ENCODE measurements at regions not wholly inside any gene's neighbourhood (a gene's known extent, or its start where the extent isn't known, plus 50 kb on each side); places are given as distances from the start of the nearest gene placed in this dataset.

DNA sequence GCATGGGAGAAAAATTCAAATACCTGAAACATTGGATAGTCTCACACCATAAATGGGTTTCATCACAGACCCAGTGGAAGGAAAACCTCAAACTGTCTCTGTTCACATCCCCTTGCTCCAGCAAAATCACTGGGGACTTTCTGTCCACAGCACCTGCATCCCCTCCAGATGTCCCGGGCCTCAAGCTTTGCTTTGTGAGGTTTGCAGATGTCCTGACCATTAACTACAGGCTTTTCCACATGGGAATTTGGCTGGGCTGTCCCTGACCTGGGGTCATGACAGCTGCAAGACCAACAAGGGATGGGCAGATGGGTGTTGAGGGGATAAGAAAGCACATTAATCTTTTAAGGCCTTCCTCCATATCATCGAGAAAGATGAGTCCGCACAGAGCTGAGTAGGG lies 427.9 kb downstream of the TXNL1 start:
- TF ChIP-seq EZH2phosphoT487 (IDR thresholded peaks at IDR 0.05; ENCODE audit: borderline replicate concordance, low read length), result no peak
- TF ChIP-seq, protein P1, sequence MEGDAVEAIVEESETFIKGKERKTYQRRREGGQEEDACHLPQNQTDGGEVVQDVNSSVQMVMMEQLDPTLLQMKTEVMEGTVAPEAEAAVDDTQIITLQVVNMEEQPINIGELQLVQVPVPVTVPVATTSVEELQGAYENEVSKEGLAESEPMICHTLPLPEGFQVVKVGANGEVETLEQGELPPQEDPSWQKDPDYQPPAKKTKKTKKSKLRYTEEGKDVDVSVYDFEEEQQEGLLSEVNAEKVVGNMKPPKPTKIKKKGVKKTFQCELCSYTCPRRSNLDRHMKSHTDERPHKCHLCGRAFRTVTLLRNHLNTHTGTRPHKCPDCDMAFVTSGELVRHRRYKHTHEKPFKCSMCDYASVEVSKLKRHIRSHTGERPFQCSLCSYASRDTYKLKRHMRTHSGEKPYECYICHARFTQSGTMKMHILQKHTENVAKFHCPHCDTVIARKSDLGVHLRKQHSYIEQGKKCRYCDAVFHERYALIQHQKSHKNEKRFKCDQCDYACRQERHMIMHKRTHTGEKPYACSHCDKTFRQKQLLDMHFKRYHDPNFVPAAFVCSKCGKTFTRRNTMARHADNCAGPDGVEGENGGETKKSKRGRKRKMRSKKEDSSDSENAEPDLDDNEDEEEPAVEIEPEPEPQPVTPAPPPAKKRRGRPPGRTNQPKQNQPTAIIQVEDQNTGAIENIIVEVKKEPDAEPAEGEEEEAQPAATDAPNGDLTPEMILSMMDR (IDR thresholded peaks at IDR 0.05; ENCODE audit: low read depth, low read length, poor library complexity, severe bottlenecking), result no peak
- no peak overlapping the region for H3K4me2 ChIP-seq (ENCODE audit: low read length)
- no peak overlapping the region for H3K4me3 ChIP-seq (ENCODE audit: low read length)

DNA sequence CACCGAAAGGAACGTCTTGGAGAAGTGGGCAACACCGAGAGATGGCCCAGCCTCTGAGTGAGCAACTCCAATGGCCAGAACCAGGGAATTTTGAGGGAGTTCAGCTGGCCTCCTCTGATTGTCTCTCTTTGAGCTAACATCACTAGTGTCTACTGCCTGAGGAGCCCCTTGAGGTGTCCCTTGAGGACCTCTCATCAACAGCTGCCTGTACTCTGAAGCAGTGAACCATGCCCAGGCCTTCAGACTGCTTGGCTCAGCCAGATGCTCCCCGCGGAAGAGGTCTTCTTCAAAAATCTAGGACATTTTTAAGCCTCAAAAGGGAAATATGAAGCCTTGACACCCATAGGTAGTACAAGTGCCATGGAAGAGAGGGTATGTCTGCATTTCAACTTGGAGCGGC lies 430.4 kb downstream of the TXNL1 start:
- Histone ChIP-seq H4K20me1 (ENCODE audit: control insufficient read depth, insufficient read depth, low read depth, low read length) (no peaks in the 10 kb centered on the region), H3K27me3 (ENCODE audit: control insufficient read depth, low read length) (no peaks in the 10 kb centered on the region), H3K27ac (ENCODE audit: low read depth, low read length) (no peak overlapping the region), H3K9me2 (replicated peaks; ENCODE audit: control insufficient read depth, low read length) (no peaks in the 10 kb centered on the region), H3K9me3 (ENCODE audit: control insufficient read depth, insufficient read depth, low read length) (no peaks in the 10 kb centered on the region), H3K4me2 (ENCODE audit: low read length) (no peak overlapping the region), H3F3A (ENCODE audit: control insufficient read depth, insufficient read depth) (no peaks in the 10 kb centered on the region), H3K79me2 (ENCODE audit: control insufficient read depth, low read length) (no peaks in the 10 kb centered on the region), H3K4me3 (ENCODE audit: low read length) (no peak overlapping the region), H3K4me1 (ENCODE audit: control insufficient read depth, low read length) (no peaks in the 10 kb centered on the region), H3K36me3 (ENCODE audit: control insufficient read depth, low read length) (no peaks in the 10 kb centered on the region)
- TF ChIP-seq, protein P1 (IDR thresholded peaks at IDR 0.05; ENCODE audit: low read depth, low read length, poor library complexity, severe bottlenecking), result no peak
- TF ChIP-seq EZH2phosphoT487 (IDR thresholded peaks at IDR 0.05; ENCODE audit: borderline replicate concordance, low read length), result no peak

More for the DNA sequence above, 427.9 kb downstream of the TXNL1 start:
- no peaks in the 10 kb centered on the region for H3K27me3 ChIP-seq (ENCODE audit: control insufficient read depth, low read length)
- no peaks in the 10 kb centered on the region for H3K9me2 ChIP-seq (replicated peaks; ENCODE audit: control insufficient read depth, low read length)
- no peaks in the 10 kb centered on the region for H3K4me1 ChIP-seq (ENCODE audit: control insufficient read depth, low read length)
- H3K27ac ChIP-seq (ENCODE audit: low read depth, low read length), result no peak overlapping the region
- no peaks in the 10 kb centered on the region for H3K79me2 ChIP-seq (ENCODE audit: control insufficient read depth, low read length)
- H4K20me1 ChIP-seq (ENCODE audit: control insufficient read depth, insufficient read depth, low read depth, low read length), result no peaks in the 10 kb centered on the region
- H3K36me3 ChIP-seq (ENCODE audit: control insufficient read depth, low read length), result no peaks in the 10 kb centered on the region
- H3K9me3 ChIP-seq (ENCODE audit: control insufficient read depth, insufficient read depth, low read length), result no peaks in the 10 kb centered on the region
- no peaks in the 10 kb centered on the region for H3F3A ChIP-seq (ENCODE audit: control insufficient read depth, insufficient read depth)

DNA sequence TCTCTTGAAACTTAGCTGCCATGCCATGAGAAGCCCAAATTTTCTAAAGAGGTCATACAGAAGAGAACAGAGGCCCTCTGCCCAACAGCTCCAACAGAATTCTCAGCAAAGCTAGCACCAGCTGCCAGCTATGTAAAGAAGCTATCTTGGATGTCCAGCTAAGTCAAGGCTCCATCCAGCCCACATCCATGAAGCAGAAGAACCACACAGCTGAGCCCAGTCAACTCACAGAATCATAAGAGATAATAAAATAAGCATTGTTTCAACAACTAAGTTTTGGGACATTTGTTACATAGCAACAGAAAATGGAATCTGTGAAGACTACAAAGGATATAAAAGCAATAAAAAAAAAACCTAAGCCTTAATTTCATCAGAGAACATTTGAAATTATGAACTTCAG lies 434.3 kb downstream of the TXNL1 start:
- H3K4me1 ChIP-seq (ENCODE audit: control insufficient read depth, low read length), result no peaks in the 10 kb centered on the region
- H3K9me2 ChIP-seq (replicated peaks; ENCODE audit: control insufficient read depth, low read length), result no peaks in the 10 kb centered on the region
- H3K4me3 ChIP-seq (ENCODE audit: low read length), result no peak overlapping the region
- no peaks in the 10 kb centered on the region for H3K36me3 ChIP-seq (ENCODE audit: control insufficient read depth, low read length)
- no peaks in the 10 kb centered on the region for H4K20me1 ChIP-seq (ENCODE audit: control insufficient read depth, insufficient read depth, low read depth, low read length)
- TF ChIP-seq, protein P1 (IDR thresholded peaks at IDR 0.05; ENCODE audit: low read depth, low read length, poor library complexity, severe bottlenecking), result no peak
- no peak for TF ChIP-seq EZH2phosphoT487 (IDR thresholded peaks at IDR 0.05; ENCODE audit: borderline replicate concordance, low read length)
- no peaks in the 10 kb centered on the region for H3K27me3 ChIP-seq (ENCODE audit: control insufficient read depth, low read length)
- no peaks in the 10 kb centered on the region for H3K9me3 ChIP-seq (ENCODE audit: control insufficient read depth, insufficient read depth, low read length)
- H3K4me2 ChIP-seq (ENCODE audit: low read length), result no peak overlapping the region
- no peak overlapping the region for H3K27ac ChIP-seq (ENCODE audit: low read depth, low read length)
- H3F3A ChIP-seq (ENCODE audit: control insufficient read depth, insufficient read depth), result no peaks in the 10 kb centered on the region
- no peaks in the 10 kb centered on the region for H3K79me2 ChIP-seq (ENCODE audit: control insufficient read depth, low read length)

DNA sequence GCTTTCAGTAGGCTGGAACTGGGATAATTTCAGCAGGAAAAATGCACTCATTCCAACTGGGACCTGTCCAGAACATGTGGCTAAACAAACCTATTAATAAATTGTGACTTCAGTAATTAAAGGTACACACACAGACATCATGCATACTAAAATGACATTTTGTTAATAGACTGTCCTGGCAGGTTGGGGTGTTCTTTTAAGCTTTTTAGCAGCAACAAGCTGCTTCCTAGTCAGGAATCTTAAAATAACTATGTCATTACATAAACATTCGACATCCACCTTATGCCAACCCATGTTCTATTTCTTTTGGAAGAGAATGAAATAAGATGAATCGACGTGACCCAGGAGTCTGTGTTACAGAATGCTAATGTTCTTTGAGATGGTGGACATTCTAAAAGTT lies 435.7 kb downstream of the TXNL1 start:
- no peaks in the 10 kb centered on the region for H3K27me3 ChIP-seq (ENCODE audit: control insufficient read depth, low read length)
- no peak overlapping the region for H3K4me2 ChIP-seq (ENCODE audit: low read length)
- no peaks in the 10 kb centered on the region for H3K9me2 ChIP-seq (replicated peaks; ENCODE audit: control insufficient read depth, low read length)
- H3K4me3 ChIP-seq (ENCODE audit: low read length), result no peak overlapping the region
- no peaks in the 10 kb centered on the region for H3F3A ChIP-seq (ENCODE audit: control insufficient read depth, insufficient read depth)
- no peaks in the 10 kb centered on the region for H3K36me3 ChIP-seq (ENCODE audit: control insufficient read depth, low read length)
- H3K27ac ChIP-seq (ENCODE audit: low read depth, low read length), result no peak overlapping the region
- TF ChIP-seq EZH2phosphoT487 (IDR thresholded peaks at IDR 0.05; ENCODE audit: borderline replicate concordance, low read length), result no peak
- TF ChIP-seq, protein P1 (IDR thresholded peaks at IDR 0.05; ENCODE audit: low read depth, low read length, poor library complexity, severe bottlenecking), result no peak
- H4K20me1 ChIP-seq (ENCODE audit: control insufficient read depth, insufficient read depth, low read depth, low read length), result no peaks in the 10 kb centered on the region
- no peaks in the 10 kb centered on the region for H3K9me3 ChIP-seq (ENCODE audit: control insufficient read depth, insufficient read depth, low read length)
- no peaks in the 10 kb centered on the region for H3K79me2 ChIP-seq (ENCODE audit: control insufficient read depth, low read length)
- H3K4me1 ChIP-seq (ENCODE audit: control insufficient read depth, low read length), result peaks cover 2% of the 10 kb centered on the region
